H1 (cell line): ENCODE measurements at regions not wholly inside any gene's neighbourhood (a gene's known extent, or its start where the extent isn't known, plus 50 kb on each side); places are given as distances from the start of the nearest gene placed in this dataset.

ENCODE experiments used
- CTCF ChIA-PET: fragments of 300-600 bp; sonication (Branson Sonifier 250); formaldehyde crosslinking; loops from one replicate; lab custom pipeline; 2021; ENCODE audit not compliant: partially characterized antibody; lab: Charles Lee
- POLR2A ChIA-PET: fragments of 300-600 bp; sonication (Branson Sonifier 250); formaldehyde crosslinking; loops from one replicate; lab custom pipeline; 2021; ENCODE audit warnings: inconsistent platforms; ENCODE audit not compliant: partially characterized antibody; lab: Charles Lee
- DNase-seq, 2 experiments: peaks; one replicate each; pipeline versions ENCODE4 v3.0.0 to v3.0.0-alpha.2; 2010 to 2022; ENCODE audit warnings: low spot score in 2 of 2, low read depth in 1 of 2, mixed read lengths in 1 of 2
- FAIRE-seq: peaks from 2 replicates; lab custom pipeline; 2011; peaks lifted over from hg19 to GRCh38; lab: Jason Lieb, UNC
- H2AFZ ChIP-seq: 2 replicates; pipeline ENCODE4 v1.8.1; 2012; ENCODE audit warnings: low read length, inconsistent platforms
- H2AK5ac ChIP-seq: 2 replicates; pipeline ENCODE4 v1.6.1; 2013; ENCODE audit warnings: low read depth, low read length
- H2BK120ac ChIP-seq: replicated peaks from 2 replicates; pipeline ENCODE3; 2013; ENCODE audit warnings: low read depth, low read length, inconsistent platforms
- H2BK12ac ChIP-seq: 2 replicates; pipeline ENCODE4 v1.6.1; 2013; ENCODE audit warnings: low read depth, low read length
- H2BK15ac ChIP-seq: 2 replicates; pipeline ENCODE4 v1.6.1; 2013; ENCODE audit warnings: low read length
- H2BK20ac ChIP-seq: 2 replicates; pipeline ENCODE4 v1.6.1; 2013; ENCODE audit warnings: low read length
- H2BK5ac ChIP-seq: 2 replicates; pipeline ENCODE4 v1.6.1; 2013; ENCODE audit warnings: low read depth, low read length
- H3K14ac ChIP-seq: 2 replicates; pipeline ENCODE4 v1.6.1; 2013; ENCODE audit warnings: inconsistent platforms; ENCODE audit not compliant: insufficient read length
- H3K18ac ChIP-seq: 2 replicates; pipeline ENCODE4 v1.6.1; 2013; ENCODE audit warnings: low read length; ENCODE audit errors: extremely low read depth
- H3K23ac ChIP-seq: 2 replicates; pipeline ENCODE4 v1.6.1; 2013; ENCODE audit warnings: inconsistent platforms; ENCODE audit not compliant: insufficient read length
- H3K23me2 ChIP-seq: 2 replicates; pipeline ENCODE4 v1.6.1; 2013; ENCODE audit warnings: low read depth, low read length
- H3K27ac ChIP-seq: 2 replicates; pipeline ENCODE4 v1.6.1; 2011; ENCODE audit warnings: low read depth, low read length, inconsistent platforms
- H3K27me3 ChIP-seq, 4 experiments: replicated peaks in 1 of 4; 1 replicate in 1 of 4; 2 replicates in 3 of 4; pipeline versions ENCODE4 v1.6.1 to v1.8.1; 2011 to 2013; ENCODE audit warnings: low read length in 3 of 4, mild to moderate bottlenecking in 3 of 4, inconsistent platforms in 2 of 4, mixed read lengths in 2 of 4, moderate library complexity in 1 of 4; ENCODE audit not compliant: control insufficient read depth in 3 of 4, insufficient read depth in 3 of 4; ENCODE audit errors: extremely low read depth in 1 of 4
- H3K36me3 ChIP-seq, 4 experiments: 2 replicates each; pipeline versions ENCODE4 v1.6.1 to v1.8.1; 2011 to 2013; ENCODE audit warnings: mild to moderate bottlenecking in 4 of 4, low read length in 3 of 4, moderate library complexity in 2 of 4, control low read depth in 1 of 4, inconsistent platforms in 1 of 4; ENCODE audit not compliant: insufficient read depth in 4 of 4, control insufficient read depth in 2 of 4
- H3K4ac ChIP-seq: replicated peaks from 2 replicates; pipeline ENCODE3; 2013; ENCODE audit warnings: low read length, low read depth, mixed read lengths, inconsistent platforms; ENCODE audit not compliant: insufficient read length
- H3K4me1 ChIP-seq, 4 experiments: replicated peaks in 1 of 4; 1 replicate in 1 of 4; 2 replicates in 3 of 4; pipeline versions ENCODE4 v1.6.1 to v1.8.1; 2011 to 2013; ENCODE audit warnings: low read length in 3 of 4, inconsistent platforms in 2 of 4, mixed read lengths in 1 of 4; ENCODE audit not compliant: insufficient read depth in 4 of 4, control insufficient read depth in 3 of 4
- H3K4me2 ChIP-seq, 2 experiments: 2 replicates each; pipeline versions ENCODE4 v1.6.1 to v1.8.1; 2011 to 2013; ENCODE audit warnings: low read depth in 2 of 2, low read length in 2 of 2, control low read depth in 1 of 2, inconsistent platforms in 1 of 2, mild to moderate bottlenecking in 1 of 2; ENCODE audit not compliant: insufficient read depth in 1 of 2
- H3K4me3 ChIP-seq, 4 experiments: fragments of 200-600, 300-600 bp in 1 of 4; sonication (generic), shearing (Covaris generic), sonication (Bioruptor Twin) in 1 of 4; 2 replicates each; pipeline versions ENCODE4 v1.5.1 to v1.8.1; 2011 to 2016; ENCODE audit warnings: low read length in 4 of 4, low read depth in 3 of 4, control low read depth in 2 of 4, inconsistent platforms in 2 of 4, mild to moderate bottlenecking in 2 of 4, mixed read lengths in 1 of 4, moderate library complexity in 1 of 4; ENCODE audit not compliant: insufficient read depth in 2 of 4; ENCODE audit errors: extremely low read depth in 1 of 4
- H3K56ac ChIP-seq: replicated peaks from 2 replicates; pipeline ENCODE3; 2013; ENCODE audit warnings: low read depth, mild to moderate bottlenecking, mixed read lengths, low read length, inconsistent platforms; ENCODE audit not compliant: insufficient read length
- H3K79me1 ChIP-seq: 2 replicates; pipeline ENCODE4 v1.6.1; 2013; ENCODE audit warnings: low read depth, low read length, control low read depth
- H3K79me2 ChIP-seq, 2 experiments: 2 replicates each; pipeline versions ENCODE4 v1.6.1 to v1.8.1; 2012 to 2013; ENCODE audit warnings: low read length in 2 of 2, mild to moderate bottlenecking in 2 of 2, inconsistent platforms in 1 of 2; ENCODE audit not compliant: insufficient read depth in 2 of 2, control insufficient read depth in 1 of 2
- H3K9ac ChIP-seq, 4 experiments: replicated peaks in 1 of 4; 1 replicate in 1 of 4; 2 replicates in 3 of 4; pipeline versions ENCODE4 v1.6.1 to v1.8.1; 2011 to 2013; ENCODE audit warnings: low read depth in 3 of 4, low read length in 3 of 4, control low read depth in 2 of 4, mild to moderate bottlenecking in 2 of 4, moderate library complexity in 2 of 4, inconsistent platforms in 1 of 4; ENCODE audit errors: extremely low read depth in 1 of 4
- H3K9me3 ChIP-seq, 2 experiments: 2 replicates each; pipeline versions ENCODE4 v1.6.1 to v1.8.1; 2012 to 2013; ENCODE audit warnings: mild to moderate bottlenecking in 2 of 2, moderate library complexity in 2 of 2, control low read depth in 1 of 2, inconsistent platforms in 1 of 2, low read depth in 1 of 2, low read length in 1 of 2, mixed read lengths in 1 of 2; ENCODE audit not compliant: insufficient read depth in 2 of 2
- H4K20me1 ChIP-seq, 2 experiments: replicated peaks in 1 of 2; 2 replicates each; pipeline versions ENCODE3 to v1.8.1; 2011 to 2013; ENCODE audit warnings: inconsistent platforms in 2 of 2, low read length in 2 of 2, mild to moderate bottlenecking in 1 of 2; ENCODE audit not compliant: insufficient read depth in 2 of 2, control insufficient read depth in 1 of 2
- H4K5ac ChIP-seq: 2 replicates; pipeline ENCODE4 v1.6.1; 2013; ENCODE audit warnings: low read length, low read depth, mixed read lengths, inconsistent platforms; ENCODE audit not compliant: insufficient read length
- H4K8ac ChIP-seq: 2 replicates; pipeline ENCODE4 v1.8.0; 2013; ENCODE audit warnings: mild to moderate bottlenecking, moderate library complexity, low read length, inconsistent platforms; ENCODE audit not compliant: insufficient read depth; ENCODE audit errors: extremely low read depth
- H4K91ac ChIP-seq: replicated peaks from 2 replicates; pipeline ENCODE3; 2013; ENCODE audit warnings: low read length, mixed read lengths, inconsistent platforms; ENCODE audit not compliant: insufficient read length
- ATF2 ChIP-seq: IDR thresholded peaks from 2 replicates; pipeline ENCODE4 v1.6.1; 2012; ENCODE audit warnings: low read length, inconsistent platforms
- BCL11A ChIP-seq, 2 experiments: IDR thresholded peaks; one replicate each; pipeline ENCODE4 v1.6.1; 2011; ENCODE audit warnings: low read depth in 2 of 2, low read length in 2 of 2, mild to moderate bottlenecking in 2 of 2
- HDAC2 ChIP-seq, 2 experiments: fragments of 300-600 bp in 1 of 2; sonication (generic) in 1 of 2; IDR thresholded peaks; 2 replicates each; pipeline ENCODE4 v1.6.1; 2011 to 2012; ENCODE audit warnings: low read depth in 2 of 2, low read length in 2 of 2, mild to moderate bottlenecking in 2 of 2, moderate library complexity in 2 of 2, borderline replicate concordance in 1 of 2, inconsistent platforms in 1 of 2
- KDM4A ChIP-seq: IDR thresholded peaks from one replicate; pipeline ENCODE4 v1.7.1; 2012; ENCODE audit warnings: low read depth, mild to moderate bottlenecking, moderate library complexity, low read length, inconsistent platforms; ENCODE audit not compliant: severe bottlenecking
- MAFK ChIP-seq: IDR thresholded peaks from 2 replicates; pipeline ENCODE4 v1.6.1; 2012; ENCODE audit warnings: low read depth, mild to moderate bottlenecking, improper control_type of control experiment, low read length
- MAX ChIP-seq: IDR thresholded peaks from 2 replicates; pipeline ENCODE4 v1.6.1; 2012; ENCODE audit warnings: inconsistent platforms
- SIN3A ChIP-seq, 2 experiments: IDR thresholded peaks in 1 of 2; conservative IDR thresholded peaks in 1 of 2; 2 replicates each; pipeline ENCODE4 v1.6.1; 2011 to 2012; ENCODE audit warnings: low read length in 2 of 2, improper control_type of control experiment in 1 of 2, low read depth in 1 of 2, mild to moderate bottlenecking in 1 of 2
- SP4 ChIP-seq: IDR thresholded peaks from 2 replicates; pipeline ENCODE4 v1.6.1; 2012; ENCODE audit warnings: low read length, inconsistent platforms
- SRF ChIP-seq: IDR thresholded peaks from 2 replicates; pipeline ENCODE4 v1.6.1; 2011; ENCODE audit warnings: mild to moderate bottlenecking, low read depth, low read length, moderate library complexity
- TEAD4 ChIP-seq: IDR thresholded peaks from 2 replicates; pipeline ENCODE4 v1.6.1; 2012; ENCODE audit warnings: low read depth, low read length, inconsistent platforms, mixed read lengths
- WGBS, 2 experiments: shearing (Covaris generic) in 1 of 2; methylation state at CpG; one replicate each; pipeline versions ENCODE4 v1.1.6 to v1.1.7; 2013 to 2015; ENCODE audit warnings: low lambda C conversion rate in 2 of 2, mixed read lengths in 2 of 2, inconsistent platforms in 1 of 2, low coverage in 1 of 2, missing lambda C conversion rate in 1 of 2; ENCODE audit not compliant: insufficient replicate concordance in 2 of 2, insufficient coverage in 1 of 2, insufficient read length in 1 of 2; ENCODE audit errors: extremely low coverage in 1 of 2, missing lambda C conversion rate in 1 of 2; 5-methylcytosine and 5-hydroxymethylcytosine counted together
- TF ChIP-seq, protein P1 (sequence below): IDR thresholded peaks from 2 replicates; pipeline ENCODE4 v1.6.1; 2011; ENCODE audit warnings: low read depth, mild to moderate bottlenecking, low read length; ENCODE audit not compliant: insufficient read depth

DNA sequence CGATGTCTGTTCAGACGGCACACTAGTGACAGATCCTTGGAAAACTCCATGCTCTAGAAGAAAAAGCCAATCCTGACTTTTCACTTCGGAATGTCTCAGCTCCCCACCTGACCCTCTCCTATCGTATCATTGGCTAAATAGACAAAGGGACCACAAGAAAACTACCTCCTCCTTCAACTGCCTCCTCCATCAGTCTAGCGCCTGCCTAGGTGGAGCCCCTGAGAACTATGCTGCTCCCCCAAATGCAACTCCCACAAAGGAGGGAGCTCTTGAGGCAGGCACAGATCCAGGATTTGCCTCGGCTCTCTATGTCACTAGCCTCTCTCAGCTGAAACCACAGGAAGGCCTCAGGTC is 148.4 kb downstream of the TOMM20 start:
- POLR2A ChIA-PET = interaction anchor here (1.6 kb wide), 1 partner anchor 9 kb away, joined by 3 read pairs; no protein-coding TSS in a partner anchor
- no peak overlapping the region for H2BK120ac ChIP-seq
- H4K91ac ChIP-seq = no peak overlapping the region
- H4K8ac ChIP-seq = peak overlapping the region; percentile 0; the same call in 1 of the 2 replicates
- peaks cover 0 to 8% (median 4%) of the 10 kb centered on the region in 4 experiments for H3K4me1 ChIP-seq
- no peak overlapping the region for H2AFZ ChIP-seq
- H2BK15ac ChIP-seq = no peak overlapping the region
- H3K79me1 ChIP-seq = no peaks in the 10 kb centered on the region
- H2BK20ac ChIP-seq = 0 out of 2 replicates have a peak overlapping the region, but pooled peaks have one; percentile 25
- no peak overlapping the region for H3K9ac ChIP-seq
- no peak overlapping the region for H3K14ac ChIP-seq
- no peaks in the 10 kb centered on the region for H3K36me3 ChIP-seq
- H3K23me2 ChIP-seq = no peaks in the 10 kb centered on the region
- H2BK5ac ChIP-seq = peak overlapping the region; percentile 17; the same call in 1 of the 2 replicates
- H3K4me3 ChIP-seq = no peak overlapping the region
- H4K5ac ChIP-seq = no peak overlapping the region
- no peaks in the 10 kb centered on the region for H3K27me3 ChIP-seq
- H3K4me2 ChIP-seq = no peak overlapping the region
- H3K23ac ChIP-seq = no peak overlapping the region
- CTCF ChIA-PET = interaction anchor here (0.6 to 1.6 kb wide), 5 partner anchors 9 to 606 kb away, joined by 3 to 4 read pairs (median 3); no protein-coding TSS in a partner anchor
- no peaks in the 10 kb centered on the region for H3K9me3 ChIP-seq
- FAIRE-seq = no peak
- no peak overlapping the region for H3K27ac ChIP-seq
- DNase-seq = no peak
- WGBS, 2 experiments = 93% methylated on average over 6 of the region's 6 CpGs; no CpG with 5 or more reads in 1 of the 2 experiments
- no peaks in the 10 kb centered on the region for H4K20me1 ChIP-seq
- no peak overlapping the region for H2AK5ac ChIP-seq
- no peaks in the 10 kb centered on the region for H3K79me2 ChIP-seq
- H3K4ac ChIP-seq = no peak overlapping the region
- H2BK12ac ChIP-seq = peak overlapping the region; percentile 40; the same call in 1 of the 2 replicates
- H3K18ac ChIP-seq = no peak overlapping the region
- H3K56ac ChIP-seq = no peak overlapping the region
- TF ChIP-seq KDM4A (no peak), ATF2 (no peak), SP4 (no peak), SRF (no peak), HDAC2 (IDR thresholded peaks at IDR 0.05; ENCODE audit: borderline replicate concordance in 1 of 2, low read depth in 2 of 2, low read length in 2 of 2) (no peak), MAX (no peak), MAFK (no peak), SIN3A (conservative IDR thresholded peaks at IDR 0.05 in 1 of 2, IDR thresholded peaks at IDR 0.05 in 1 of 2; ENCODE audit: low read depth in 1 of 2, low read length in 2 of 2) (no peak), TEAD4 (no peak), BCL11A (IDR thresholded peaks at IDR 0.05; ENCODE audit: low read depth in 2 of 2, low read length in 2 of 2) (no peak)
- TF ChIP-seq, protein P1, sequence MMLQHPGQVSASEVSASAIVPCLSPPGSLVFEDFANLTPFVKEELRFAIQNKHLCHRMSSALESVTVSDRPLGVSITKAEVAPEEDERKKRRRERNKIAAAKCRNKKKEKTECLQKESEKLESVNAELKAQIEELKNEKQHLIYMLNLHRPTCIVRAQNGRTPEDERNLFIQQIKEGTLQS = no peak
